ENCODE measurements at regions not wholly inside any gene's neighbourhood (a gene's known extent, or its start where the extent isn't known, plus 50 kb on each side); places are given as distances from the start of the nearest gene placed in this dataset.

GRCh38 chr14:98082833-98083232 lies 1189.2 kb downstream of the BCL11B start:
- no peak for DNase-seq

- no peak for DNase-seq
These were observed 1186.2 kb downstream of the BCL11B start for GRCh38 chr14:98085751-98086150.

DNA sequence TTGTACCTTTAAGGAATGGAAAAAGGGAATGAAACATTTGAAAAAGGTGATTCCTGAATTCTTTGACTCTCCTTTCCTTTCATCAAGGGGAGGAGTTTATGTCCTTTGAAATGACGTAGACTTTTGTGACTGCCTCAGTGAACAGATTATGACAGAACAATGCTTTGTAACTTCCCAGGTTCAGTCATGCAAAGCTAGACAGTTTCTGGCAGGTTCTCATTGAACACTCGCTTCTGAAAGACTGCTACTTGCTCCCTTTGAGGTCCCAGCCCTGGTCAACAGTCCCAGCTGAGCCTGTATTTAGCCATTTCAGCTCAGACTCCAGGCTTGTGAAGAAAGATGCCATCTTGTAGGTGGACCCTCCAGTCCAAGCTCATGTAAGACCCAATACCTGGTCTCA lies 1178.9 kb downstream of the BCL11B start:
- DNase-seq, result no peak

GRCh38 chr14:98099527-98099926 lies 1172.5 kb downstream of the BCL11B start:
- no peak for DNase-seq

DNA sequence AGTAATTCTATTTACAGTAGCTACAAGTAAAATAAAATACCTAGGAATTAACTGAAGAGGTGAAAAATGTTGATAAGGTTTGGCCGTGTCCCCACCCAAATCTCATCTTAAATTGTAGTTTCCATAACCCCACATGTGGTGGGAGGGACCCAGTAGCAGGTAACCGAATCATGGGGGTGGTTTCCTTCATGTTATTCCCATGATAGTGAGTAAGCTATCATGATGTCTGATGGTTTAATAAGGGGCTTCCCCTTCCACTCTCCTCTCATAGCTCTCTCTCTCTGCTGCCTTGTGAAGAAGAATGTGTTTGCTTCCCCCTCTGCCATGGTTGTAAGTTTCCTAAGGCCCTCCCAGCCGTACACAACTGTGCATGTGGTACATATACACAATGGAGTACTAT lies 1170.7 kb downstream of the BCL11B start:
- DNase-seq, result no peak

DNA sequence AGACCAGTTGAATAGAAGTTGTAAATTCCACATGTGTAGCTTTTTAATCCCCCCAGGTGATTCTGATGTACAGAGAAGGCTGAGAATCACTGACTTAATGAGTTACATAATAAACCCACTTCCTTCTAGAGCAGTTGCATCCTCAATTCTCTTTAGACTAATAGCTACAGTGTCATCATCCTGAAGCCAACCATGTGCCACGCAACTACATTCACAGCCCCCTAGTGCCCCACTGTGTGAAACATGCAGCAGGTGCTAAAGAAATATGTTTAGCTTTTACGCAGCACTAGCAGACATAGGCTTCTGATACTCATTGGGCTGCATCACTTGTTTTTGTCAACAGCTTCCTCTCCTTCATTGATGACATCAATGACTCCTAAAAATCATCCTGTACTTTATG lies 1168.3 kb downstream of the BCL11B start:
- no peak for DNase-seq

GRCh38 chr14:98109326-98109725 lies 1162.7 kb downstream of the BCL11B start:
- DNase-seq, result no peak

DNA sequence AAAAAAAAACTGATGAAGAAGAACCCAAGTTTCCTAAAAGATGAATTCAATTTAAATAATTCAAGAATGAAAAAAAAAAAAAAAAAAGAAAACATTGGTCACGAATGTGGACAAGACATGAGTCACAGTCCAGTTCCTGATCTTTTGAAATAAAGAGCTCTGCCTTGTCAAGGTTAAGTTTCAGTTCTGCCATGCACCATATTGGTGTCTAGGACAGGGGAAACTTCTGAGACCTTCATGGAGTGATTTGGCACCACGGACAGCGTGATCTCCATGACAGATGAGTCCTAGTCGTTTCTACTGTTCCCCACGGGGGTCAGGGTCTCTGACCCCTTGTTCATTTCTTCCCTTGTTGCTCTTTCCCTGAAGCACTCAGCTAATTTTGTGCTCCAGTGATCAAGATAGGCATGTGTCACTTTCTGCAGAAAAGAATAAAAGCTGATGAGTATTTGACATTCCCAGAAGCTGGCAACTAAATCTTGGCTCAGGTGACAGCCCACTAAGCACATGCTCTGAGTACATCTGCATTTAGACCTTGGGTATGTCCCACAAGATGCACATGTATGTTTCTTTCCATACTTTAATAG lies 1159.7 kb downstream of the BCL11B start:
- DNase-seq, result no peak

GRCh38 chr14:98114122-98114895 lies 1157.7 kb downstream of the BCL11B start:
- DNase-seq, result no peak

GRCh38 chr14:98114946-98115345 lies 1157.1 kb downstream of the BCL11B start:
- no peak for DNase-seq

- no peak for DNase-seq
These were observed 1153.2 kb downstream of the BCL11B start for GRCh38 chr14:98118749-98119148.

DNA sequence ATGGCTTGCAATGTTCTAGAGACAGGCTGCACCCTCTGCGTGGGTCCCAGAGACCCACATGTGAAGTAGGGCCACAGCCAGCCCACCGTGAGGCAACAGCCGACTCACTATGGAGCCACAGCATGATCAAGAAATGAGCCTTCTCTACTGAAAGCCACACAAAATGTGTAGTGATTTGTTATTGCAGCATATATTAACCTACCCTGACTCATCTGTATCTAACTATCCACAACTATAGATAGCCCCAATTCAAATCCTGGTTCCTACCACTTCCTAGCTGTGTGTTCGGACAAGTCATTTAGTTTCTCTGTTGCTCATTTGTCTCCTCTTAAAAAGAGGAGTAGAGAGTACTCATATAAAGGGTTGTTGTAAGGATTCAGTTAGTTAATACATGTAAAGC lies 1152.3 kb downstream of the BCL11B start:
- DNase-seq, result no peak

- DNase-seq, result no peak
These were observed 1151.0 kb downstream of the BCL11B start for GRCh38 chr14:98120831-98121464.

GRCh38 chr14:98122527-98122926 lies 1149.5 kb downstream of the BCL11B start:
- DNase-seq, result no peak

DNA sequence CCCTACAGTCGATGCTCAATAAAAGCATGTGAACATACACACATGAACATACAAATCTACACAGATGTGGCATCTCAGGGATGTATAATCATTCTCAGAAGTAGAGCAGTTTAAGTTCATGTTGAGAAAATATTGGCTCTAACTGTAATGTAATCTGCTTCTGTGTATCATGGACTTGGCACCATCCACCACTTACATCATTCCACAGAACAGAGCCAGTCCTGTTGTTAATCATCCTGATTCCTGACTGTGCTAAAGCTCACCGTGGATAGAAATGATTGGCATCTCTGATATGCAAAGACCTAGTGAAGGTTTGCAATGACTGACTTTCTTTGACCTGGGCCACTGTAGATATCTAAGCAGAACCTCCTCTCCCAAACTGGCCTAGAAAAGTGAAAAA lies 1141.3 kb downstream of the BCL11B start:
- no peak for DNase-seq

DNA sequence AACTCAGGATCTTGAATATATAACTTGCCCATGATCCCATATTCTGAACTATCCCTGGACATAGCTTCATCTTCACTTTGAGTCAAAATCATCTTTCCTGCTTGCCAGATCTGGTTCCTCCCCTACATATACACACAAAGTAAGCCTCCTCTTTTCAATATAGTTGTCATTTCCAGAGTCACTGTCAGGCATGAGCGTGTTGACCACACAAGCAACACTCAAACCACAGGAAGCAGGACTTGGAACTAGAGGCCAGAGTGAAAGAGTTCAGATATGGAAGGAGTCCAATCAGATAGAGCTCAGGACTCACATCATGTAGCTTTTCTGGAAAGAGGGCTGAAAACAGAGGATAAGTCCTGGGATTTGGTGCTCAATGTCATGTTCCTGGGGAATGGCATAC lies 1140.6 kb downstream of the BCL11B start:
- DNase-seq, result no peak

DNA sequence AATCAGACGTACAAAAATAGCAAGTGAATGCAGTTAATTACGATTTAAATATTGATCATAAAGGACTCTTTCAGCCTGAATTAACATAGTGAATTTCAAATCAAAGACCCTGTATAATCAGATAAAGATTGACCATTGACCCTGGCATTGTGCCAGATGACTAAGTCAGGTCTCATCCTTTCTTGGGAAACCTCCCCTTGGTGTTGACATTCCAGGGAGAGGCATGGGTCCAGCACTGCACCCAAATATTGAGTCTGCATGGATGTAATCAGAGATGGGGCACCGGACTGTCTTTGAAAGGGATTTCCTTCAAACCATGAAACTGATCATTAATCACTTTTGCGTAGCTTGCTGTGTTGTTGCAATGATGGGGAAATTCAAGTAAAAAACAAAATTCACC lies 1138.2 kb downstream of the BCL11B start:
- DNase-seq, result no peak

- no peak for DNase-seq
These were observed 1135.8 kb downstream of the BCL11B start for GRCh38 chr14:98136012-98136789.

- no peak for DNase-seq
These were observed 1134.6 kb downstream of the BCL11B start for GRCh38 chr14:98137131-98138025.

DNA sequence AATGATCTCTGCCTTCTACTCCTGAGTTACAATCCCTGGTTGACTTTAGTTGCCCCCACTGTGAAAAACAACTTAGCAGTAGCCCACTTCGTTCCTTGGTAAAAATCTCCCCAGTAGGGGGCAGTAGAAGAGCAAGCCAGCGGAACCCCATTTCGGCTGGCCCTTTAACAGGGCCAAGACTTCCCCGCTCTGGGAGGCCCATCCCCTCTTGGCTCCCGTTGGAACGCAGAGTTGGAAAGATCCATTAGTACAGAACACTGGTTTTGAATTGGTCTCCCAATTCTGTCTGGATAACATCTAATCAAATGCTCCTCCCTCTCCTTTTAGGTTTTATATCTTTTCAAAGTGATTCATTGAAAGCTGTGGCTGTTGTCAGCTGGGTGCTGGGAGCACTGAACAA lies 1133.3 kb downstream of the BCL11B start:
- no peak for DNase-seq

DNA sequence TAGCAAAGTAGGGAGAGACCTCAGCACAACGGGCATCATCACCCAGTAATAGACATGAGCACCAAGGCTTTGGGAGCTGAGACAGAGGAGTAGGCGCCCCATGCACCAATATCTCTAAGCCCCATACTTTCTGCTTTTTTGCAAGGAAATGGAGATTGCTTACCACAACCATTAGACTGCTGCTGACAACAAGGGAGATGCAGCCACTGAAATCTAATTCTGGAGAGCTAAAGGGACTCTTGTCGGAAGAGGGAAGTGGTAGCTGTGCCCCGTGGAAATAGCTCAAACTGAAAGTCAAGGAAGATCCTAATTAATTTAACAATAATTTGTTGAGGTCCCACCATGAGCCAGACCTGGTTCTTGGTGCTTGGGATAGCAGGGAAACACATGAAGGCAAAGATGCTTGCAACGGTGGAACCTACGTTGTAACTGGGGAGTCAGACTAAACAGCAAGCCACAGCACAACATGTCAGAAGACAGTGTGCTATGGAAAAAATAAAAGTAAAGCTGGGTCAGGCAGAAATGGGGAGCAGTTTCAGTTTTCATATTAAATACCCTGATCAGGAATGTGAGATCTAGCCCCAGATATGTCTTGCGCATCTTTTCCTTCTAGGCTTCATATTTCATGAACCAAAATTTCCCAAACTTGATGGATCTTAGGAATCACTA lies 1131.0 kb downstream of the BCL11B start:
- DNase-seq, result no peak

- DNase-seq, result no peak
These were observed 1128.4 kb downstream of the BCL11B start for GRCh38 chr14:98143566-98143965.

Measured in right hindlimb (tissue), 1 donor.